ENCODE measurements at regions not wholly inside any gene's neighbourhood (a gene's known extent, or its start where the extent isn't known, plus 50 kb on each side); places are given as distances from the start of the nearest gene placed in this dataset.

DNA sequence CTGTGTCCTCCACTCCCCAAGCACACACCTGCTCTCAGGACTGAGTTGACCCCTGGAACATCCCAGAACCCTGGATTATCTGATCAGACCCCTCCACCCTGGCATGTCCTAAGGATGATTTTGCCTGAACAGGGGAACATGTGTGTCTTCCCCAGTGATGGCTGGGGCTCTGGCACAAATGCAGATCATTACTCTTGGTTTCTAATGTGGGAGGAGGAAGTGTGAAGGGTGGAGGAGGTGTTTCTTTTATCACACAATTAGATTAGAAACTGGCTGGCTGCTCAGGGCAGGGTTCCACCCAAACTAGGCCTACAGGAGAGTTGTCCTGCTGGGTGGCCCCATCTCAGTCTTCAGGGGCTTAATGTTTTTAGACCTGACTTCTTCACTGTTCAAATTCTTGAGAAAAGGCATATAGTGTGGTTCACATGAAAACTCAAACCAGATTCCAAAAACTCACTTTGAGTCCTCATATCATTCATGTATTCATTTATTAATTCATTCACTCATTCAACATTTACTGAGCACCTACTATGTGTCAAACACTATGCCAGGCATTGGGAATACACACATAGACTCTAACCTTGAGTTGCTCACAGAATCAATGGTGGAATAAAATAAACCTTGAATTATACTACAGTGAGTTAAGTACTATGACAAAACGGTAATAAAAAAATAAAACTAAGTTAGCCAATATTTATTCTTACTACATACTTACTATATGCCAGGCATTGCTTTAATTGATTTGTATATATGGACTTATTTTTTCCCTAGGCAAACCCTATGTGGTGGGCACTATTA lies 221.8 kb upstream of the JUN start:
- no peak for DNase-seq (ENCODE audit: low spot score)

DNA sequence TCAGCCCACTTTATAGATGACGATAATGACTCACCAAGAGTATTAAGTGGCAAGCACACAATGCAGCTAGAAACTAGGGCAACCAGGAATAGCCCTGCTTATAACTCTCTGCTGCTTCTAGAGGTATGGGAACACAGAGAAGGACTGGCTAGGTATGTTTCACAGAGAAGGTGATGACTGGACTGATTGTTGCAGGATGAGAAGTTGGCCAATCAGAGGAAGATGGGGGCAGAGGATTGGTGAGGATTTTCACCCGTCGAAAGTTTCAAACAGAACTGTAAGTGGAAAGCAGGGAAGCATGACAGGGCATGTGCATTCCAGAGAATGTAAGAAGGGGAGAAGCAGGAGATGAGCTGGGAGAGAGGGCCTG lies 222.4 kb upstream of the JUN start:
- no peak for DNase-seq (ENCODE audit: low spot score)

DNA sequence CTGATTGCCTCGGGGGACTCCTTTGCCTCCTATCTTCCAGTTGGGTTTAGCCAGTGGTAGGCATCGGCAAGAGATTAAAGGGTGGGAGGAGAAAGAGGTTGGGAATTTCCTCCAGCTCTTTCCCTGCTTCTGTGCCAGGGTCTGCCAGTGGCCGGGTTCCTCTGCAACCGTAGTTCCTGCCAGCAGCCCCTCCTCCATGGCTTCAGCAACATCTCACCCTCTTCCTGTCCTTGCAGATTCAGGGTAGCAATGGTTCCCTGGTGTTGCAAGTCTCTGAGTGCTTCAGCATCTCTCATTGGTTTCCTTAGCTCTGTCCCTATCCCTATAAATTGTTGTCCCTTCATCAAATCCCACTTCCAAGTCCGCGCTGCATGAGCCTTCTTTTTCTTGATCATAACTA lies 223.1 kb upstream of the JUN start:
- no peak for DNase-seq (ENCODE audit: low spot score)

DNA sequence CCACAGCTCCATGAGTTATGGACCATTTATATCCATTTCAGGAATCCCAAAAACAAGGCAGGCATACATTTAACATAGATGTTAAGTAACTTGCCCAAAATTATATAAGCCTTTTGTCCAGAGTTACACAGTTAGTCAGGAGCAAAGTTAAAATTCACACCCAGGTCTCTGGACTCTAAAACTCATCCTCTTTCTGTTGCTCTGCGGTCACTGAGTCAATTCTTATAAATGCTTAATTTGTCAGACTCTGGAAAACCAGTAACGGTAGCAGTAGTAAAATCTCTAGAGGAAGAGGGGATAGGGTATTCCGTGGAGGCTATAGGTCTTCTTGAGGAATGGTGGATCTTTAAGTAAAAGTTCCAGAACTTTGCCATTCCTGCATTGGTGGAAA lies 223.6 kb upstream of the JUN start:
- no peak for DNase-seq (ENCODE audit: low spot score)

DNA sequence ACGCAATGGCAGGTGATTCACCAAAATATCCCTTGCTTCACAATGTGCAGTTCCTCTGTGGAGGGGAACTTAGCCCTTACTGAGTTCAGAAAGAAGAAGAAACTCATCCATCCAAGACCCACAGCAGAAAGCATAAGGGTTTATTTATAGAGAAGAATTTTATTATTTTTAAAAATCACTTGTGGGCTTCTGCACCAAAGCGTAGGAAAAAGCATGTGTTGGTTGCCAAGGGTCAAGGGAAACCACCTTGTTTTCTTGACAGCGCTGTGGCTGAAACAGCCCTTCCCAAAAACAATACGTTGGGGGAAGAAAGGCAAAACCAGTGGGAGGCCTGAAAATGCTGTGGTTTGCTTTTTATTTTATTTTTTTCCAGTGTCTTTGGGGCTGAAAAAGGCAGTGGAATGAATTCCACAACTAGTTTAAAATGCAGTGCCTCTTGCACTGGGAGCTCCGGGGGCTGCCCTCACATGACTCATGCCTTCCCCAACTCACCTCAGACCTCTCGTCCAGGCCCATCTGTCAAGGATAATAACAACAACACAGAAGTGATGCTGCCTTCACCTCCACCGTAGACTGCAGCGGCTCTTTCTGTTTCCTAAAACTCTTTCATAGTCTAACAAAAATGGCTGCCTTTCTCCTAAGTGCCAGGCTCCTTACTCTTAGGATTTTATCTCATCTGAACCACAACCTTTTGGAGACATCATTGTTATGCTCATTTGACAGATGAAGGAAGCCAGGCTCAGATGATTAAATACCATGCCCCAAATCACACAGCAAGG lies 224.2 kb upstream of the JUN start:
- no peak for DNase-seq (ENCODE audit: low spot score)

DNA sequence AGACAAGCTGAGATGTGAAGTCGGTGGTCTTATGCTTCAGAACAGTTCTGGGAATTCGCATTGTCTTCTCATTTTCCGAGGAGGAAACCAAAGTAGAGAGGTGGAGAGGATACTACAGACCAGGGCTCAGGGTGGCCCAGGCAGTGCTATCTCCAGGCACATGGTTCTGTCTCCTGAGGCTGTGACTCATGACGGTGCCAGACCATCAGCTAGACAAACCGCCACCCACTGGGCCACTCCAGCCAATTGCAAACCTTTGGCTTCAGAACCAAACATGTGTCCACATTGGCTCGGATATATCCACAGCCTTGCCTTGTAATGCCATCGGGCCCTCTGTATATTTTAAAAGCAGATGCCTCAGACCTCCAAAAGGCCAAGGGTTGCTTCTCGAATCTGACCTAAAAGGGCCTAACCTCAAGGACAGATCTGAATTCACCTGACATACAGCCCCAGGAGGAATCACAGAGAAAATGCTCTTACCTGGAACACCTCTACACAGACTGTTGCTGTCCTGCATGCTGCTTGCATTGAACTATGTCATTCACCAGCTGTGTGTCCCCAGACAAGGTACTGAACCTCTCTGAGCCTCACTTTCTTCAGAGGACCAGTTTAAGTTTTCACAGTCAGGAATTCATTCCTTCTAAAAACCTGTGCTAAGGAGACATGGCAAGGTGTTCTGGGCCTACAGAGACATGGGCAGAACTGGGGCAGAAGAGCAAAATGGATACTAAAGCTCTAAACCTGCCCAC lies 224.9 kb upstream of the JUN start:
- DNase-seq (ENCODE audit: low spot score), result no peak

DNA sequence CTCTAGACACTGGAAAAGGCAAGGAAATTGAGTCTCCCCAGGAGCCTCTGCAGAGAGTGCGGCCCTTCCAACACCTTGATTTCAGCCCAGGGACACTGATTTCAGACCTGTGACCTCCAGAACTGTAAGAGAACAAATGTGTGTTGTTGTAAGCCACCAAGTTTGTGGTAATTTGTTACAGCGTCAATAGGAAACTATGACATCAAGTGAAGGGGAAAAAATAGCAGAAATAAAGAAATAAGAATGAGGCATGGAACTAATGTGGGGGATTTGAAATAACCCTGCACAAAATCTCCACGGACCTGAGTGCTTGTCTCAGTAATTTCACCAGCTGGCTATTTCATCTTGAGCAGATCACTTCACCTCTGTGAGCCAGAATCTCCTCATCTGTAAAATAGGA lies 227.8 kb upstream of the JUN start:
- DNase-seq (ENCODE audit: low spot score), result no peak

DNA sequence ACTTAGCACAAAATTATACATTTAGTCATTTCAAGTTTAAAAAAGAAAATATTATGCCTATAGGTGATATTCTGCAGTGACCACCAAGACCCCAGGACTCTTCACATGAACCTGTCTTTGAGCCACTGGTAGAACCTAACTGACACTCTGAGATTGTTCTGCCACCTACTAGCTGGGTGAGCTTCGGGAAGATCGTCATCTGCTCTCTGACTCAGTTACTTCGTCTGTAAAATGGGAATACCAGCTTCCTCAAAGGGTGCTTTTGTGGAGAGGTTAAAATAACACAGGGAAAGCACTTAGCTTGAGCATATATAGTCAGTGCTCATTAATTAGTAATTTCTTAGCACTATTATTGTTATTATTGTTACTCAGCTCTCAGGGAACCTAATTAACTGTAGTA lies 228.5 kb upstream of the JUN start:
- DNase-seq (ENCODE audit: low spot score), result no peak

DNA sequence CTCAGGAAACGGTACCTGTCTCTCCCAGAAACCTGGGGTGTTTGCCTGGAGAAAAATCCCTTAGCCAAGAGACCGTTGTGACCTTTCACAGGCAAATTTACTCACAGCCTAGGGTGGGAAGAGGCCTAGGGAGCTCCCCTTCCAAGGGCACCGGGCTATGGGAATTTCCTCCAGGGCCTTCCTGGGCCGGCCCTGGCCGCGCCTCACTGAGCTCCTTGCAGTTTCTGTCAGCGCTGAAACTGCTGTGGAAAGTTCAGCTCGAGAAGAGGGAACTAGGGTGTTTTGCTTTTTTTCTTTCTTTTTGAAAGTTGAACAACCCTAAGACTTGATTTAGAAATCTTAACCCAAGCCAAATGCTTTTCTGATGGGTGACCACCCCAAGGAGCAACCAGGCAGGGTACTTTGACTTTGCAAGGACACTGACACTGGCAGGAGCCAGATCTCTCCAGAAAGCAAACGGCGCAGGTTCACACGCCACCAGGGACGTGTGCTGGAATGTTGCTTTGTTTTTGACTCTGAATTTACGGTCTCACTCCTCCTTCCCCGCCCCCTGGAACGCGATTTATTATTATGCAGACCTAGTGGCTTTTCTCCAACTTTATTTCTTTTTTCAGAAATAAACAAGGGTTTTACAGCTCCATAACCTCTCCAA lies 229.6 kb upstream of the JUN start:
- peak; percentile 53 for DNase-seq (ENCODE audit: low spot score)

DNA sequence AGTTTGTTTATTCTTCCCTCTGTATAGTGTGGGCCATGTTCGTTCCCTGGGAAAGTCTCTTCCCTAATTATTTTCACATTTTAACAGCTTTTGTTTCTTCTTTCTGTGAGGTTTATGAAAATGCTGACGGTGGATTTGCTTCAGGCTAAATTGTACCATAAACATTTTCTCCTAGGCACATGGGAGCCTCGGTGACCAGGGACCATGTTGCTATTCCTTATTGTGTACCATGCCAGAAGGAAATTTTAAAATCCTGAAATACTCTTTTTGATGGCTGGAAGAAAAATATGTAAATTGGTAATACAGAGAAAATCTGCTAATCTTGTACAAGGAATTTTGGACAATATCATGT lies 230.1 kb upstream of the JUN start:
- DNase-seq (ENCODE audit: low spot score), result no peak

DNA sequence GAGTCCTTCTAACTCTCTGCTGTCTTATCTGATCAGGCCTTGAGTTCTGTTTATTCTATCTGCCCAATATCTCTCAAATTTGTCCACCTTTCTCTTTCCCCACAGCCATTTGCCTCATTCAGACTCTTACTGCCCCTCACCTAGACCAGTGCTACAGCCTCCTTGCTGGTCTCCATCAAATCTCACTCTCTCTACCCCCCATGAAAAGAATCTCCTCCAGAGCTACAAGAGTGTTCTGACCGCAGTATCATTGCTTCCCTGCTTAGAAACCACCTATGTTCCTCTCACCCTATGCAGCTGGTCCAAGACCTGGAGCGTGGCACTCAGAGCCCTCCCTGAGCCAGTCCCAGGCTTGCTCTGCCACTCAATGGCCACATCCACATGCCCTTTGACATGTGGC lies 231.0 kb upstream of the JUN start:
- no peak for DNase-seq (ENCODE audit: low spot score)

DNA sequence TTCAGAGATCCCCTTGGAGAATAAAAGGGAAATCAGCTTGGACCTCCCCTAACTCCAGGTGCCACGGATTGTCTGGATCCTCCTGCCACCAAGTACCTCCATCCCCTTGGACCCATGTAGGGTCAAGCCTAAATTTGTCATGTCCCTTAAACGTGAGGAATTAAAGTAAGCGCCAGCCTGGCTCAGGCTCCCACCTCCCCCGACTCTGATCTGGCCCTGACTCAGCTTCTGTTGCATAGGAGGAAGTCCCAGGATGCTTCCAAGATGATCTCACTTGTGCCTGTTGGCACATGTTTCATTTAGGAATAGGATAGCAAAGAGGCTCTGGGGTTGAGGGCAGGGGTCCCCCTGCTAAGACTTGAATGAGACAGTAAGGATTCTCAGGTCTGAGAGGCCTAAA lies 231.9 kb upstream of the JUN start:
- DNase-seq (ENCODE audit: low spot score), result no peak

DNA sequence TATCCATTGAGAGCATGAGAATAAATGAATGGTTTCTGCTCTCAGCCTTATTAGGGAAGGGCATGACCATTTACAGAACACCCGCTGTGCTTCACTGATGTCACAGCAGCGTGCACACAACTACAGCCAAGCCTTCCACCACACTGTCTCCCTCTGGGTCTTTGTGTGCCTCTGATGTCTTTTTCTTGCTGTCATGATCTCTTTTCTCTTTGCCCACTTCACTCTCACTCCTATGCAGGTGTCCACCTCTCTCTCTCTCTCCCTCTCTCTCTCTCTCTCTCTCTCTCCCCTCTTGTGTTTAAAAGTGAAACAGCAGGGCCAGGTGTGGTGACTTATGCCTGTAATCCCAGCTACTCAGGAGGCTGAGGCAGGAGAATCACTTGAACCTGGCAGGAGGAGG lies 232.5 kb upstream of the JUN start:
- DNase-seq (ENCODE audit: low spot score), result no peak

DNA sequence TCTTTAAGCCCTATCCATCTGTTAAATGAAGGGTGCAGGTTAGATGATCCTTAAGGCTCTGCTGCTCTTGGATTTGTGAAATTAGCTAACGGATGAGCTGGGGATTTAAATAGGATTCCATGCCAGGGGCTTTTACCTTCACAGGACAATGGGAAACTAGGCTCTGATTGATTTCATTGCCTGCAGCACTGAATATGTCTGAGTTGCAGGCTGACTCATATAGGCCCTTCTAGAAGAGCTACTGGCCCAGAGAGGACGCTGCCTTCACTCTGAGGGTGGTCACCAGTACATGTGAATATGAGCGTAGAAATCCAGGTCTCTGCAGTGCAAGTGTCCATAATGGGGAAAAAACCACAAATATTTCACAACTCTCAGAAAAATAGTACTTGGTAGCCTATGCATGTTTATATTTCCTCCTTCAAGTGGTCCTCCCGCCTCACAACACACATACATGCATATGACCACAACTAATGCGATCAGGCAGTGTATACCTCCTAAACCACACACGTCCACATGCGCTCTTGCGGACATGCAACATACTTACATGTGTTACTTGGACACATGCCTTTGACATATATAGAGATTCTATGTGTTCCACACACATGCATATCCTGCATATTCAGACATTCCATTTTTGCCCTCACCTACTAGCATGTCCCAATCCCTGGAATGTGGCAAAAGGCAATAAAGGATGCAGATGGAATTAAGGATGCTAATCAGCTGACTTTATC lies 233.8 kb upstream of the JUN start:
- no peak for DNase-seq (ENCODE audit: low spot score)

DNA sequence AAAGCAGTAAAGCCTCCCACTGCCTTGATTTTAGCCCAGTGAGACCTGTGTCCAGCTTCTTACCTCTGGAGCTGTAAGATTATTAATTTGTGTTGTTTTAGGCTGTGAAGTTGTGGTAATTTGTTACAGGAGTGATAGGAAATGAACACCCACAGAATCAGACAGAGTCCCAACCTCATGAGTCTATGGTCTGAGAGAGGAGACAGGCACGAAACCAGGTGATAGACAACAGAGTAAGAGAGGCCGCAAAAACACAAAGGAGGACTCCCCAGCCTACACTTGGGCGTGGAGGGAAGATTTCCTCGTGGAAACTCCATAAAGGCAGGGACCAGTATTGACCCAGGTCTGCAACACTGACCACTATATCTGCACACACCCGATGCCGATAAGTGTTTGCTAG lies 234.6 kb upstream of the JUN start:
- DNase-seq (ENCODE audit: low spot score), result no peak

DNA sequence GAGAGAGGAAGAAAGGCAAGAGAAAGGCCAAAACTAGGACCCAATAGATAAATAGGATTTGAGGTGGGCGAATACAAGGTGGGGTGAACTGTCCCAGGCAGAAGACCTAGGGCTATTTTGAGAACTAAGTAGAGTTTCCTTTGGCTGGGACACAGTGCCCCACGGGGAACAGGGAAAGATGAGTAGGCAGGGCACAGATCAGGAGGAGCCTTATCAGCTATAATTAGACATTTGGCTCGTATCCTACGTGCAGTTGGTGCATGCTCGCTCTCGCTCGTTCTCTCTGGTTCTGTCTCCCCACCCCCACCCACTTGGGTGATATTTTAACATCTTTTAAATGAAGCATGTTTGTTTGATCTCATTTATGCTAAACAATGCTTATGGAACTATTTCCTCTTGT lies 235.0 kb upstream of the JUN start:
- DNase-seq (ENCODE audit: low spot score), result no peak

DNA sequence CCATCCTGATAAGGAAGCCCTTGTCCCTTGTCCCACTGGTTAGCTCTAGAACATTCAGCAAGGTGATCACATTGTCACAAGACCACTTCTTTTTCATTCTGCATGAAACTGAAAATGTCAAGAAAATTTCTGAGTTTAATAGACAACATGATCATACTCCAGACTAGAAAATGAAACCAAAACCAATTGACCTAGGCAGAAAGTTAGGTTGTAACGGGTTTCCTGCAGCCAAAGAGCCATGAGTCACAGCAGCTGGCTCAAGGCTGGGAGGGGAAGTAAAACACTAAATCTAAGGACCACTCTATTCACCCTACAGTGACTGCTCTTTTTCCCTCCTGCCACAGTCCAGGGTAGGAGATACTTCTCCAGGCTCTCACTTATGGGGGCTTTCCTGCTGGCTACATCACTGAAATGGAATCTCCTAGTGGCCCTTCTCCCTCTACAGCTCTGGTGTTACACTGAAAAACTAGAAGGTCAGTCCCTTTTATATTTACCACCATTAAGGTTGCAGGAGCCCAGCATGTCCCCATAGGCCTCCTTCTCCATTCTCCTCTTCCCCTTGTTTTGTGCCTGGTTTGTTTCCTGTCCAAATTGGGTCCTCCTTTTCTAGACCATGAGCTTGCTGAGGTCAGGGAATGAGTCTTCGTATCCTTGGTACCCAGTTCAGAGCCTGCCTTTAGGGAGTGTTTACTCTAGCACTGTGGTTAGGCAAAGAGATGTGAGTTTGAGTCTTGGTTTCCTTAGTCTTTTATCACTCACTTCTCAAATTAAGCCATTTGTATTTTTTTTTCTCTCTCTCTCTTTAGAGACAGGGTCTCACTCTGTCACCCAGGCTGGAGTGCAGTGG lies 236.5 kb upstream of the JUN start:
- no peak for DNase-seq (ENCODE audit: low spot score)

DNA sequence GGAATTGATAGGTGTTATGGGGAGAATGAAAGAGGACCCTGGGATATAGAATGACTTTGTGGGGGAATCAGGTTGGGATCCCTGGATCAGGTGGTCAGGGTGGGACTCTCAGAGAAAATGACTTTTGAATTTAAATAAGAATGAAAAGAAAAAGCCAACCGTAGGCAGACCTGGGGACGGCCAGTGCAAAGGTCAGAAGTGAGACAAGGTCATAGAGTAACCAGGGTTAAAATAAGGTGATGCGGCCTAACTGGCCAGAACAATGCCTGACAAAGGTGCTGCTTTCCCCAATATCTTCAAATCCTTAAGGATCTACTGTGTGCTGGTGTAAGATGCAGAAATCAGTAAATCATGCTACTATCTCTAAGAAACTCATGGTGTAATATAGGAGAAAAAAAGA lies 238.4 kb upstream of the JUN start:
- DNase-seq (ENCODE audit: low spot score), result no peak

DNA sequence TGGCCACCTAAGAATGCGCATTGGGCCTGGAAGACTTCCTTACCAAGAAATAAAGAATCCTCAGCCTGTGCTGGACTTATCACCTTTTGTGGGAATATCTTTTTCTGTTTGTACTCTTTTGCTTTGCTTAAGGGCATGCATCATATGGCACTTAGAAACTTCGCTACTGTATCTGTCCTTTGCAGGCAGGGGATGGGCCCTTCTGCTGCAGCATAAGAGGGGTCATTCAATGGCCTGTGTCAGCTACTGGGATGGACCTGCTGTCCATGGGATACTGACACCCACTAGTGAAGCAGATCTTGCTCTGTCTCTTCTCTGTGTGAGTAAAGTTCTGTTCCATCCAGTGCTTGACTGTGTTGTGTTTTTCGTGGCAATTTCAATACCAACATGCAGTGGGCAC lies 239.0 kb upstream of the JUN start:
- no peak for DNase-seq (ENCODE audit: low spot score)

DNA sequence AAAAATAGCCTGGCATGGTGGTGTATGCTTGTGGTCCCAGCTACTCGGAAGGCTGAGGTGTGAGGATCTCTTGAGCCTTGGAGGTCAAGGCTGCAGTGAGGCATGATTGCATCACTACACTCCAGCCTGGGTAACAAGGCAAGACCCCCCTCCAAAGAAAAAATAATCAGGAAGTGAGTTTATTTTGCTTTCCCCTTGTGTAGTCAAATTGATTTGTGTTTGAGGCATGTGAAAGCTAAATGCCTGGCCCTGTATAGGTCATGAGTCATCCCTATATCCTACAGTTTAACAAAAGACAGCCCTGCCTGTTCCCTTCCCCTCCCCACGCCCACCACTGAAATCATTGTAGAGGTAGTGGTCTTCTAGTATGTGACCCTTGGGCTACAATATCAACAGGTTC lies 241.4 kb upstream of the JUN start:
- no peak for DNase-seq (ENCODE audit: low spot score)

DNA sequence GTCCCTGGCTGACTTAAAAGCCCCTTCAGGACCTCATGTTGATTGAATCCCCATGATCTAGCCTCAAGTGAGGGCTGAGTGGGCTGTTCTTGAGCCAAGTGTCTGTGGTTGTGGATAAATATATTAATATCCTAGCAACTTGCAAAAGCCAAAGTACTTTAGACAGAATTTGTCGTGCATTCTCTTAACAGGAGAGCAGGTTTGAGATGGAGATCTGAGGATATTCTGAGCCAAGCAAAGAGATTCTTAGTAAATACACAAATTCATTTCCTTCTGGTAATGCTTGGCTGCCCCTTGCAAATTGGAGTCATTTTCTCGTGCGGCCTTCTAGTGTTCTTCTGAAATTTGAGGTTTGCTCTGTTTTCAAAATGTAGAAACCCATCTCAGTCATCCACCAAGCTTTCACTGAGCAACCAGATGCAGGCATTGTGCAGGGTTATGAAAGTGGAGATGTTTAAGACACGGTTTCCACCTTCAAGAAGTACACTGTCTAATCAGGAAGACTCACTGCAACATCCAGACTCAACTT lies 242.1 kb upstream of the JUN start:
- DNase-seq (ENCODE audit: low spot score), result no peak
